ENCODE measurements at regions not wholly inside any gene's neighbourhood (a gene's known extent, or its start where the extent isn't known, plus 50 kb on each side); places are given as distances from the start of the nearest gene placed in this dataset.

- no peak for DNase-seq (ENCODE audit: low spot score)
- no peak for FAIRE-seq
Observed at GRCh38 chr15:31274496-31275330, 51.9 kb upstream of the KLF13 start.

- DNase-seq (ENCODE audit: low spot score): no peak
- no peak for FAIRE-seq
Observed at GRCh38 chr15:31275331-31276262, 51.0 kb upstream of the KLF13 start.

- DNase-seq (ENCODE audit: low spot score): no peak
- FAIRE-seq: no peak
Observed at GRCh38 chr15:31276596-31277298, 49.9 kb upstream of the KLF13 start.
